ENCODE measurements at regions not wholly inside any gene's neighbourhood (a gene's known extent, or its start where the extent isn't known, plus 50 kb on each side); places are given as distances from the start of the nearest gene placed in this dataset.

- TF ChIP-seq POLR2A (IDR thresholded peaks at IDR 0.05; ENCODE audit: low read length) (no peak), GATA1 (IDR thresholded peaks at IDR 0.05; ENCODE audit: low read depth, low read length) (no peak)
Measured at GRCh38 chr2:198701481-198701880, 756.3 kb downstream of the SATB2 start.
